Fibroblast of lung (primary cell): ENCODE measurements at regions not wholly inside any gene's neighbourhood (a gene's known extent, or its start where the extent isn't known, plus 50 kb on each side); places are given as distances from the start of the nearest gene placed in this dataset.

Experiments
- DNase-seq, 2 donors: peaks; one replicate each; pipeline versions ENCODE4 v3.0.0 to v3.0.0-alpha.2; 2010; ENCODE audit warnings: low read depth in 2 of 2
- H2AFZ ChIP-seq: 2 replicates; pipeline ENCODE4 v1.5.1; 2012; ENCODE audit warnings: low read length, control low read depth, inconsistent platforms
- H3K27ac ChIP-seq: 2 replicates; pipeline ENCODE4 v1.5.1; 2011; ENCODE audit warnings: low read length, control low read depth; ENCODE audit not compliant: insufficient read depth
- H3K27me3 ChIP-seq: 2 replicates; pipeline ENCODE4 v1.5.1; 2011; ENCODE audit warnings: mild to moderate bottlenecking, low read length; ENCODE audit not compliant: control insufficient read depth, insufficient read depth
- H3K36me3 ChIP-seq: 2 replicates; pipeline ENCODE4 v1.5.1; 2011; ENCODE audit warnings: low read length; ENCODE audit not compliant: control insufficient read depth, insufficient read depth
- H3K4me1 ChIP-seq: 2 replicates; pipeline ENCODE4 v1.5.1; 2011; ENCODE audit warnings: low read length; ENCODE audit not compliant: control insufficient read depth, insufficient read depth; ENCODE audit errors: extremely low read depth
- H3K4me2 ChIP-seq: 2 replicates; pipeline ENCODE4 v1.5.1; 2011; ENCODE audit warnings: low read length, control low read depth; ENCODE audit not compliant: insufficient read depth; ENCODE audit errors: extremely low read depth
- H3K4me3 ChIP-seq, 4 experiments: fragments of 200-600 bp in 1 of 4; sonication (generic) in 1 of 4; replicated peaks in 1 of 4; 2 replicates each; pipeline ENCODE4 v1.5.1; 2011 to 2016; ENCODE audit warnings: low read length in 4 of 4, low read depth in 3 of 4, mild to moderate bottlenecking in 3 of 4, control low read depth in 2 of 4, inconsistent platforms in 1 of 4, mixed read lengths in 1 of 4; ENCODE audit not compliant: insufficient read depth in 1 of 4; ENCODE audit errors: control extremely low read depth in 1 of 4
- H3K79me2 ChIP-seq: 2 replicates; pipeline ENCODE4 v1.5.1; 2012; ENCODE audit warnings: mild to moderate bottlenecking, low read length, inconsistent platforms; ENCODE audit not compliant: control insufficient read depth, insufficient read depth
- H3K9ac ChIP-seq: 2 replicates; pipeline ENCODE4 v1.5.1; 2011; ENCODE audit warnings: mild to moderate bottlenecking, low read length, control low read depth; ENCODE audit not compliant: insufficient read depth
- H3K9me3 ChIP-seq: 2 replicates; pipeline ENCODE4 v1.5.1; 2012; ENCODE audit warnings: low read depth, low read length; ENCODE audit not compliant: control insufficient read depth, insufficient read depth
- H4K20me1 ChIP-seq: 2 replicates; pipeline ENCODE4 v1.5.1; 2011; ENCODE audit warnings: low read length; ENCODE audit not compliant: control insufficient read depth, insufficient read depth; ENCODE audit errors: extremely low read depth
- CTCF ChIP-seq, 2 donors: IDR thresholded peaks in 1 of 2; conservative IDR thresholded peaks in 1 of 2; 1 replicate in 1 of 2; 2 replicates in 1 of 2; pipeline ENCODE4 v1.5.1; 2011 to 2012; ENCODE audit warnings: low read length in 2 of 2, control low read depth in 1 of 2, inconsistent platforms in 1 of 2, low read depth in 1 of 2, mild to moderate bottlenecking in 1 of 2
- EZH2 ChIP-seq: IDR thresholded peaks from 2 replicates; pipeline ENCODE4 v1.5.1; 2012; ENCODE audit warnings: low read length, control low read depth, mild to moderate bottlenecking; ENCODE audit errors: missing control alignments

- no peaks in the 10 kb centered on the region for H3K27me3 ChIP-seq
Observed at GRCh38 chr13:112233256-112233655, 142.9 kb upstream of the SPACA7 start.

GRCh38 chr13:112233716-112234115 lies 142.4 kb upstream of the SPACA7 start:
- no peak for TF ChIP-seq CTCF (conservative IDR thresholded peaks at IDR 0.05 in 1 of 2, IDR thresholded peaks at IDR 0.05 in 1 of 2; ENCODE audit: low read depth in 1 of 2, low read length in 2 of 2)
- Histone ChIP-seq H3K79me2 (no peaks in the 10 kb centered on the region), H4K20me1 (no peaks in the 10 kb centered on the region), H3K4me1 (no peaks in the 10 kb centered on the region), H3K9me3 (no peaks in the 10 kb centered on the region), H3K4me3 (no peak overlapping the region), H3K27me3 (no peaks in the 10 kb centered on the region), H3K27ac (no peak overlapping the region), H3K36me3 (no peaks in the 10 kb centered on the region), H3K4me2 (no peak overlapping the region), H2AFZ (no peak overlapping the region), H3K9ac (no peak overlapping the region)
- DNase-seq: no peak

More at GRCh38 chr13:112233256-112233655, 142.9 kb upstream of the SPACA7 start:
- DNase-seq: no peak
- TF ChIP-seq EZH2 (no peak), CTCF (conservative IDR thresholded peaks at IDR 0.05 in 1 of 2, IDR thresholded peaks at IDR 0.05 in 1 of 2; ENCODE audit: low read depth in 1 of 2, low read length in 2 of 2) (no peak)
- Histone ChIP-seq H3K4me3 (no peak overlapping the region), H3K9me3 (no peaks in the 10 kb centered on the region), H2AFZ (no peak overlapping the region), H3K79me2 (no peaks in the 10 kb centered on the region), H4K20me1 (no peaks in the 10 kb centered on the region), H3K27ac (no peak overlapping the region), H3K9ac (no peak overlapping the region), H3K4me2 (no peak overlapping the region), H3K36me3 (no peaks in the 10 kb centered on the region), H3K4me1 (no peaks in the 10 kb centered on the region)

GRCh38 chr13:112234131-112234875 lies 141.9 kb upstream of the SPACA7 start:
- no peak for DNase-seq
- TF ChIP-seq EZH2 (no peak), CTCF (conservative IDR thresholded peaks at IDR 0.05 in 1 of 2, IDR thresholded peaks at IDR 0.05 in 1 of 2; ENCODE audit: low read depth in 1 of 2, low read length in 2 of 2) (no peak)
- Histone ChIP-seq H4K20me1 (no peaks in the 10 kb centered on the region), H3K9ac (no peak overlapping the region), H2AFZ (no peak overlapping the region), H3K36me3 (no peaks in the 10 kb centered on the region), H3K4me1 (no peaks in the 10 kb centered on the region), H3K9me3 (no peaks in the 10 kb centered on the region), H3K4me3 (no peak overlapping the region), H3K4me2 (no peak overlapping the region), H3K79me2 (no peaks in the 10 kb centered on the region), H3K27me3 (no peaks in the 10 kb centered on the region), H3K27ac (no peak overlapping the region)
